H1 (cell line): ENCODE measurements at regions not wholly inside any gene's neighbourhood (a gene's known extent, or its start where the extent isn't known, plus 50 kb on each side); places are given as distances from the start of the nearest gene placed in this dataset.

ENCODE experiments used
- CTCF ChIA-PET: fragments of 300-600 bp; sonication (Branson Sonifier 250); formaldehyde crosslinking; loops from one replicate; lab custom pipeline; 2021; ENCODE audit not compliant: partially characterized antibody; lab: Charles Lee
- POLR2A ChIA-PET: fragments of 300-600 bp; sonication (Branson Sonifier 250); formaldehyde crosslinking; loops from one replicate; lab custom pipeline; 2021; ENCODE audit warnings: inconsistent platforms; ENCODE audit not compliant: partially characterized antibody; lab: Charles Lee
- DNase-seq, 2 experiments: peaks; one replicate each; pipeline versions ENCODE4 v3.0.0 to v3.0.0-alpha.2; 2010 to 2022; ENCODE audit warnings: low spot score in 2 of 2, low read depth in 1 of 2, mixed read lengths in 1 of 2
- FAIRE-seq: peaks from 2 replicates; lab custom pipeline; 2011; peaks lifted over from hg19 to GRCh38; lab: Jason Lieb, UNC
- H2AFZ ChIP-seq: 2 replicates; pipeline ENCODE4 v1.8.1; 2012; ENCODE audit warnings: low read length, inconsistent platforms
- H2AK5ac ChIP-seq: 2 replicates; pipeline ENCODE4 v1.6.1; 2013; ENCODE audit warnings: low read depth, low read length
- H2BK120ac ChIP-seq: replicated peaks from 2 replicates; pipeline ENCODE3; 2013; ENCODE audit warnings: low read depth, low read length, inconsistent platforms
- H2BK12ac ChIP-seq: 2 replicates; pipeline ENCODE4 v1.6.1; 2013; ENCODE audit warnings: low read depth, low read length
- H2BK15ac ChIP-seq: 2 replicates; pipeline ENCODE4 v1.6.1; 2013; ENCODE audit warnings: low read length
- H2BK20ac ChIP-seq: 2 replicates; pipeline ENCODE4 v1.6.1; 2013; ENCODE audit warnings: low read length
- H2BK5ac ChIP-seq: 2 replicates; pipeline ENCODE4 v1.6.1; 2013; ENCODE audit warnings: low read depth, low read length
- H3K14ac ChIP-seq: 2 replicates; pipeline ENCODE4 v1.6.1; 2013; ENCODE audit warnings: inconsistent platforms; ENCODE audit not compliant: insufficient read length
- H3K18ac ChIP-seq: 2 replicates; pipeline ENCODE4 v1.6.1; 2013; ENCODE audit warnings: low read length; ENCODE audit errors: extremely low read depth
- H3K23ac ChIP-seq: 2 replicates; pipeline ENCODE4 v1.6.1; 2013; ENCODE audit warnings: inconsistent platforms; ENCODE audit not compliant: insufficient read length
- H3K23me2 ChIP-seq: 2 replicates; pipeline ENCODE4 v1.6.1; 2013; ENCODE audit warnings: low read depth, low read length
- H3K27ac ChIP-seq: 2 replicates; pipeline ENCODE4 v1.6.1; 2011; ENCODE audit warnings: low read depth, low read length, inconsistent platforms
- H3K27me3 ChIP-seq, 4 experiments: replicated peaks in 1 of 4; 1 replicate in 1 of 4; 2 replicates in 3 of 4; pipeline versions ENCODE4 v1.6.1 to v1.8.1; 2011 to 2013; ENCODE audit warnings: low read length in 3 of 4, mild to moderate bottlenecking in 3 of 4, inconsistent platforms in 2 of 4, mixed read lengths in 2 of 4, moderate library complexity in 1 of 4; ENCODE audit not compliant: control insufficient read depth in 3 of 4, insufficient read depth in 3 of 4; ENCODE audit errors: extremely low read depth in 1 of 4
- H3K36me3 ChIP-seq, 4 experiments: 2 replicates each; pipeline versions ENCODE4 v1.6.1 to v1.8.1; 2011 to 2013; ENCODE audit warnings: mild to moderate bottlenecking in 4 of 4, low read length in 3 of 4, moderate library complexity in 2 of 4, control low read depth in 1 of 4, inconsistent platforms in 1 of 4; ENCODE audit not compliant: insufficient read depth in 4 of 4, control insufficient read depth in 2 of 4
- H3K4ac ChIP-seq: replicated peaks from 2 replicates; pipeline ENCODE3; 2013; ENCODE audit warnings: low read length, low read depth, mixed read lengths, inconsistent platforms; ENCODE audit not compliant: insufficient read length
- H3K4me1 ChIP-seq, 4 experiments: replicated peaks in 1 of 4; 1 replicate in 1 of 4; 2 replicates in 3 of 4; pipeline versions ENCODE4 v1.6.1 to v1.8.1; 2011 to 2013; ENCODE audit warnings: low read length in 3 of 4, inconsistent platforms in 2 of 4, mixed read lengths in 1 of 4; ENCODE audit not compliant: insufficient read depth in 4 of 4, control insufficient read depth in 3 of 4
- H3K4me2 ChIP-seq, 2 experiments: 2 replicates each; pipeline versions ENCODE4 v1.6.1 to v1.8.1; 2011 to 2013; ENCODE audit warnings: low read depth in 2 of 2, low read length in 2 of 2, control low read depth in 1 of 2, inconsistent platforms in 1 of 2, mild to moderate bottlenecking in 1 of 2; ENCODE audit not compliant: insufficient read depth in 1 of 2
- H3K4me3 ChIP-seq, 4 experiments: fragments of 200-600, 300-600 bp in 1 of 4; sonication (generic), shearing (Covaris generic), sonication (Bioruptor Twin) in 1 of 4; 2 replicates each; pipeline versions ENCODE4 v1.5.1 to v1.8.1; 2011 to 2016; ENCODE audit warnings: low read length in 4 of 4, low read depth in 3 of 4, control low read depth in 2 of 4, inconsistent platforms in 2 of 4, mild to moderate bottlenecking in 2 of 4, mixed read lengths in 1 of 4, moderate library complexity in 1 of 4; ENCODE audit not compliant: insufficient read depth in 2 of 4; ENCODE audit errors: extremely low read depth in 1 of 4
- H3K56ac ChIP-seq: replicated peaks from 2 replicates; pipeline ENCODE3; 2013; ENCODE audit warnings: low read depth, mild to moderate bottlenecking, mixed read lengths, low read length, inconsistent platforms; ENCODE audit not compliant: insufficient read length
- H3K79me1 ChIP-seq: 2 replicates; pipeline ENCODE4 v1.6.1; 2013; ENCODE audit warnings: low read depth, low read length, control low read depth
- H3K79me2 ChIP-seq, 2 experiments: 2 replicates each; pipeline versions ENCODE4 v1.6.1 to v1.8.1; 2012 to 2013; ENCODE audit warnings: low read length in 2 of 2, mild to moderate bottlenecking in 2 of 2, inconsistent platforms in 1 of 2; ENCODE audit not compliant: insufficient read depth in 2 of 2, control insufficient read depth in 1 of 2
- H3K9ac ChIP-seq, 4 experiments: replicated peaks in 1 of 4; 1 replicate in 1 of 4; 2 replicates in 3 of 4; pipeline versions ENCODE4 v1.6.1 to v1.8.1; 2011 to 2013; ENCODE audit warnings: low read depth in 3 of 4, low read length in 3 of 4, control low read depth in 2 of 4, mild to moderate bottlenecking in 2 of 4, moderate library complexity in 2 of 4, inconsistent platforms in 1 of 4; ENCODE audit errors: extremely low read depth in 1 of 4
- H3K9me3 ChIP-seq, 2 experiments: 2 replicates each; pipeline versions ENCODE4 v1.6.1 to v1.8.1; 2012 to 2013; ENCODE audit warnings: mild to moderate bottlenecking in 2 of 2, moderate library complexity in 2 of 2, control low read depth in 1 of 2, inconsistent platforms in 1 of 2, low read depth in 1 of 2, low read length in 1 of 2, mixed read lengths in 1 of 2; ENCODE audit not compliant: insufficient read depth in 2 of 2
- H4K20me1 ChIP-seq, 2 experiments: replicated peaks in 1 of 2; 2 replicates each; pipeline versions ENCODE3 to v1.8.1; 2011 to 2013; ENCODE audit warnings: inconsistent platforms in 2 of 2, low read length in 2 of 2, mild to moderate bottlenecking in 1 of 2; ENCODE audit not compliant: insufficient read depth in 2 of 2, control insufficient read depth in 1 of 2
- H4K5ac ChIP-seq: 2 replicates; pipeline ENCODE4 v1.6.1; 2013; ENCODE audit warnings: low read length, low read depth, mixed read lengths, inconsistent platforms; ENCODE audit not compliant: insufficient read length
- H4K8ac ChIP-seq: 2 replicates; pipeline ENCODE4 v1.8.0; 2013; ENCODE audit warnings: mild to moderate bottlenecking, moderate library complexity, low read length, inconsistent platforms; ENCODE audit not compliant: insufficient read depth; ENCODE audit errors: extremely low read depth
- H4K91ac ChIP-seq: replicated peaks from 2 replicates; pipeline ENCODE3; 2013; ENCODE audit warnings: low read length, mixed read lengths, inconsistent platforms; ENCODE audit not compliant: insufficient read length
- JUN ChIP-seq: IDR thresholded peaks from 2 replicates; pipeline ENCODE4 v1.6.1; 2011; ENCODE audit warnings: low read depth, mild to moderate bottlenecking, improper control_type of control experiment, low read length
- MAFK ChIP-seq: IDR thresholded peaks from 2 replicates; pipeline ENCODE4 v1.6.1; 2012; ENCODE audit warnings: low read depth, mild to moderate bottlenecking, improper control_type of control experiment, low read length
- WGBS, 2 experiments: shearing (Covaris generic) in 1 of 2; methylation state at CpG; one replicate each; pipeline versions ENCODE4 v1.1.6 to v1.1.7; 2013 to 2015; ENCODE audit warnings: low lambda C conversion rate in 2 of 2, mixed read lengths in 2 of 2, inconsistent platforms in 1 of 2, low coverage in 1 of 2, missing lambda C conversion rate in 1 of 2; ENCODE audit not compliant: insufficient replicate concordance in 2 of 2, insufficient coverage in 1 of 2, insufficient read length in 1 of 2; ENCODE audit errors: extremely low coverage in 1 of 2, missing lambda C conversion rate in 1 of 2; 5-methylcytosine and 5-hydroxymethylcytosine counted together
- TF ChIP-seq, protein P1 (sequence below): IDR thresholded peaks from 2 replicates; pipeline ENCODE4 v1.6.1; 2012; ENCODE audit warnings: low read length, inconsistent platforms

DNA sequence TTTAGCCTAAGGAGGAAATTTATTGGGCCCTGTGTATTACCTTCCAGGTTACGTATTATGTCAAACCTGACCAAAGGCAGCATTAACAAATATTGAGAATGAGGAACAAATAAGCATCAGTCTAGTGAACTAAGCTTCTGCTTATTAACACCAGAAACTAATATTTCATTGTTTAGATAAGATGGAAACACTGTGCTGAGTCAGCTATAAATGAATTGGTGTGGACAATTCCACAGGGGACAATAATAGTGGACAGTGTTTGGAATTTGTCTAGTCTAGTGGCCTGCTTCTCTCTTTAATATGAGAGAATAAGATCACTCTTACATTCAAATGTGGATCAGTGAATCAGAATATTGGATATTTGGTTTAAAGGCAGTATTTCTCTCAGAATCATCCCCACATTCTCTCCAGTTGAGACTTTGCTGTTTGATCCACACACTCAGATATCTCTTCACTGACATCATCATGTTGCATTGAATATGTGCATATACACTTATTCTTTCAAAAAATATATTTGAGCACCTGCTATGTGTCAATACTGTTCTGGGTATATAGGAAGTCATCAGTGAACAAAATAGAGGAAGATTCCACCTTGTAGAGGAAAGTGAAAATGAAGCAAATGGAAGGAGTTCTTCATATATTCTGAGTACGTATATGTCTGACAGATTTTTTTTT, 136.3 kb downstream of the DIO2 start:
- Histone ChIP-seq H3K4me3 (no peak overlapping the region), H3K79me2 (no peaks in the 10 kb centered on the region), H3K36me3 (no peaks in the 10 kb centered on the region), H4K5ac (no peak overlapping the region), H2AK5ac (no peak overlapping the region), H2AFZ (no peak overlapping the region), H2BK15ac (no peak overlapping the region), H3K14ac (no peak overlapping the region), H3K79me1 (no peaks in the 10 kb centered on the region), H4K20me1 (no peaks in the 10 kb centered on the region), H4K8ac (no peak overlapping the region), H3K4me1 (no peaks in the 10 kb centered on the region), H3K4me2 (no peak overlapping the region), H3K23ac (no peak overlapping the region), H2BK12ac (no peak overlapping the region), H3K56ac (no peak overlapping the region), H2BK20ac (no peak overlapping the region), H3K18ac (no peak overlapping the region), H4K91ac (no peak overlapping the region), H3K27ac (no peak overlapping the region), H3K9ac (no peak overlapping the region), H3K4ac (no peak overlapping the region), H3K23me2 (no peaks in the 10 kb centered on the region), H3K9me3 (peaks cover 0 to 5% of the 10 kb centered on the region in 2 experiments; a peak in 1 of 4 replicates), H2BK5ac (no peak overlapping the region), H3K27me3 (no peaks in the 10 kb centered on the region), H2BK120ac (no peak overlapping the region)
- FAIRE-seq (no peak), DNase-seq (no peak)
- TF ChIP-seq, protein P1, sequence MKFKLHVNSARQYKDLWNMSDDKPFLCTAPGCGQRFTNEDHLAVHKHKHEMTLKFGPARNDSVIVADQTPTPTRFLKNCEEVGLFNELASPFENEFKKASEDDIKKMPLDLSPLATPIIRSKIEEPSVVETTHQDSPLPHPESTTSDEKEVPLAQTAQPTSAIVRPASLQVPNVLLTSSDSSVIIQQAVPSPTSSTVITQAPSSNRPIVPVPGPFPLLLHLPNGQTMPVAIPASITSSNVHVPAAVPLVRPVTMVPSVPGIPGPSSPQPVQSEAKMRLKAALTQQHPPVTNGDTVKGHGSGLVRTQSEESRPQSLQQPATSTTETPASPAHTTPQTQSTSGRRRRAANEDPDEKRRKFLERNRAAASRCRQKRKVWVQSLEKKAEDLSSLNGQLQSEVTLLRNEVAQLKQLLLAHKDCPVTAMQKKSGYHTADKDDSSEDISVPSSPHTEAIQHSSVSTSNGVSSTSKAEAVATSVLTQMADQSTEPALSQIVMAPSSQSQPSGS = no peak
- TF ChIP-seq MAFK (peak; percentile 79), JUN (no peak)
- POLR2A ChIA-PET = no interaction called here
- WGBS, 2 experiments = 94% methylated on average over 2 of the region's 2 CpGs; no CpG with 5 or more reads in 1 of the 2 experiments
- CTCF ChIA-PET = no interaction called here
